Trophoblast cell (in vitro differentiated cells and primary cell): ENCODE measurements at regions not wholly inside any gene's neighbourhood (a gene's known extent, or its start where the extent isn't known, plus 50 kb on each side); places are given as distances from the start of the nearest gene placed in this dataset.

Experiments used
- DNase-seq, 2 donors: peaks; one replicate each; pipeline ENCODE4 v3.0.0-alpha.2; 2016
- H2AFZ ChIP-seq: 2 replicates; pipeline ENCODE4 v1.6.1; 2013; ENCODE audit warnings: low read length, moderate library complexity, mild to moderate bottlenecking; ENCODE audit not compliant: insufficient read depth, poor library complexity
- H2AK5ac ChIP-seq: 2 replicates; pipeline ENCODE4 v1.6.1; 2013; ENCODE audit warnings: mild to moderate bottlenecking, low read length
- H2BK120ac ChIP-seq: 2 replicates; pipeline ENCODE4 v1.6.1; 2013; ENCODE audit warnings: low read length, mild to moderate bottlenecking, moderate library complexity; ENCODE audit not compliant: insufficient read depth, poor library complexity
- H2BK12ac ChIP-seq: 2 replicates; pipeline ENCODE4 v1.6.1; 2013; ENCODE audit warnings: mild to moderate bottlenecking, low read length, moderate library complexity
- H2BK5ac ChIP-seq: 2 replicates; pipeline ENCODE4 v1.6.1; 2013; ENCODE audit warnings: low read length, low read depth, moderate library complexity, mild to moderate bottlenecking; ENCODE audit not compliant: poor library complexity
- H3K14ac ChIP-seq: 2 replicates; pipeline ENCODE4 v1.6.1; 2013; ENCODE audit warnings: mild to moderate bottlenecking, low read length
- H3K18ac ChIP-seq: 2 replicates; pipeline ENCODE4 v1.6.1; 2013; ENCODE audit warnings: mild to moderate bottlenecking, low read length
- H3K23ac ChIP-seq: 2 replicates; pipeline ENCODE4 v1.6.1; 2013; ENCODE audit warnings: low read length
- H3K27ac ChIP-seq: 2 replicates; pipeline ENCODE4 v1.5.1; 2013; ENCODE audit warnings: low read depth, mild to moderate bottlenecking, inconsistent platforms, low read length, moderate library complexity
- H3K27me3 ChIP-seq: 2 replicates; pipeline ENCODE4 v1.6.1; 2013; ENCODE audit warnings: inconsistent platforms, mild to moderate bottlenecking, low read length, moderate library complexity; ENCODE audit not compliant: insufficient read depth
- H3K36me3 ChIP-seq, 2 experiments: 1 replicate in 1 of 2; 2 replicates in 1 of 2; pipeline ENCODE4 v1.6.1; 2013; ENCODE audit warnings: low read length in 2 of 2, mild to moderate bottlenecking in 2 of 2, moderate library complexity in 1 of 2; ENCODE audit not compliant: insufficient read depth in 2 of 2, control insufficient read depth in 1 of 2
- H3K4ac ChIP-seq: 2 replicates; pipeline ENCODE4 v1.6.1; 2013; ENCODE audit warnings: low read depth, mild to moderate bottlenecking, low read length, moderate library complexity
- H3K4me1 ChIP-seq, 2 experiments: 1 replicate in 1 of 2; 2 replicates in 1 of 2; pipeline ENCODE4 v1.6.1; 2013; ENCODE audit warnings: low read length in 2 of 2, mild to moderate bottlenecking in 2 of 2, moderate library complexity in 1 of 2; ENCODE audit not compliant: insufficient read depth in 2 of 2, control insufficient read depth in 1 of 2
- H3K4me2 ChIP-seq: 2 replicates; pipeline ENCODE4 v1.6.1; 2013; ENCODE audit warnings: inconsistent platforms, mild to moderate bottlenecking, low read length, moderate library complexity
- H3K4me3 ChIP-seq: 2 replicates; pipeline ENCODE4 v1.5.1; 2013; ENCODE audit warnings: mild to moderate bottlenecking, low read depth, low read length, inconsistent platforms
- H3K79me1 ChIP-seq: one replicate; pipeline ENCODE4 v1.6.1; 2013; ENCODE audit warnings: low read length
- H3K79me2 ChIP-seq: 2 replicates; pipeline ENCODE4 v1.6.1; 2013; ENCODE audit warnings: low read length, mild to moderate bottlenecking; ENCODE audit not compliant: control insufficient read depth, insufficient read depth, poor library complexity
- H3K9ac ChIP-seq: 2 replicates; pipeline ENCODE4 v1.6.1; 2013; ENCODE audit warnings: mild to moderate bottlenecking, low read length
- H3K9me3 ChIP-seq: 2 replicates; pipeline ENCODE4 v1.6.1; 2013; ENCODE audit warnings: low read depth, mild to moderate bottlenecking, control low read depth, inconsistent platforms, low read length; ENCODE audit not compliant: insufficient read depth
- H4K12ac ChIP-seq: 2 replicates; pipeline ENCODE4 v1.6.1; 2013; ENCODE audit warnings: low read depth, mild to moderate bottlenecking, low read length, moderate library complexity
- H4K8ac ChIP-seq: 2 replicates; pipeline ENCODE4 v1.6.1; 2013; ENCODE audit warnings: low read depth, mild to moderate bottlenecking, low read length, moderate library complexity
- H4K91ac ChIP-seq: one replicate; pipeline ENCODE4 v1.6.1; 2013; ENCODE audit warnings: low read depth, mild to moderate bottlenecking, low read length, moderate library complexity
- WGBS: extraction: QIAGEN DNeasy Blood & Tissue Kit; methylation state at CpG from one replicate; pipeline ENCODE4 v1.1.7; 2013; ENCODE audit warnings: missing lambda C conversion rate; ENCODE audit not compliant: insufficient read length, insufficient coverage; ENCODE audit errors: extremely low coverage; 5-methylcytosine and 5-hydroxymethylcytosine counted together

DNA sequence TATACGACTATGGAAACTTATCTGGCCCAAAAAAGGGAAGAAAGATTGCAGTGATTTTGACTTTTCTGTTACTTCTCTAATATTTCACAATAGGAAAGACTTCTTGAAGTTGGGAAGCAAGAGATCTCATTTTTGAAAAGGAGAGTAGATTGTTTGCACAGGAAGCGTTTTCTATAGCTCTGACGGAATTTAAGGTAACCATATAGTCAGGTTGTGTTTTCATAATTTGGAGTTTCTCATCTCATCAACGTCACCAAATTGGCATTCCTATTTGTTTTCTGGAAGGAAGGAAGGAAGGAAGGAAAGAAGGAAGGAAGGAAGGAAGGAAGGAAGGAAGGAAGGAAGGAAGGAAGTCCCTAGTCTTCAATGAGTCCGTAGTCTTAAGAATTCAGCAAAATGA lies 732.0 kb downstream of the XPNPEP1 start:
- H2BK12ac ChIP-seq = no peak overlapping the region
- no peak overlapping the region for H2AFZ ChIP-seq
- no peak for DNase-seq
- H3K4me1 ChIP-seq = no peaks in the 10 kb centered on the region
- no peaks in the 10 kb centered on the region for H3K36me3 ChIP-seq
- no CpG with 5 or more reads among the region's 5 CpGs for WGBS
- no peaks in the 10 kb centered on the region for H3K79me1 ChIP-seq
- H3K79me2 ChIP-seq = no peaks in the 10 kb centered on the region
- H3K23ac ChIP-seq = no peak overlapping the region
- H3K27ac ChIP-seq = no peak overlapping the region
- peaks cover 6% of the 10 kb centered on the region for H3K9me3 ChIP-seq
- no peak overlapping the region for H3K18ac ChIP-seq
- H2BK5ac ChIP-seq = no peak overlapping the region
- no peaks in the 10 kb centered on the region for H3K27me3 ChIP-seq
- H4K91ac ChIP-seq = no peak overlapping the region
- no peak overlapping the region for H2AK5ac ChIP-seq
- no peak overlapping the region for H3K4me2 ChIP-seq
- H3K4me3 ChIP-seq = no peak overlapping the region
- no peak overlapping the region for H4K8ac ChIP-seq
- no peak overlapping the region for H3K14ac ChIP-seq
- H3K4ac ChIP-seq = no peak overlapping the region
- no peak overlapping the region for H4K12ac ChIP-seq
- H2BK120ac ChIP-seq = no peak overlapping the region
- no peak overlapping the region for H3K9ac ChIP-seq

DNA sequence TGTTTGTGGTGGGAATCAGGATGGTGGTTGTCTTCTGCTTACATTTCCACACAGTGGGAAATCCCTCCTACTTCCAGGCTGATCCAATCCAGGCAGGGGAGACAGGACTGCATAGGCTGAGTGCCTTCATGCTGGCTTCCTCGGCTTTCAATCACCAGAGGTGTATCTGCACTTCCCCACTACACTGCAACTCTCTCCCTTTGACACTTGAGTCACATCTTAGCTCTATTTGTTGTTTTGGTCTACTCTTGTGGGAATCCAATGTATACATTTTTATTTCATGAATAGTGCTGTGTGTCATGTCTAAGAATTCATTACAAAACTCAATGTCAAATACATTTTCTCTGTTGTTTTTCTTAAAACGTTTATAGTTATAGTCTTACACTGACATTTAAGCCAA lies 735.6 kb downstream of the XPNPEP1 start:
- Histone ChIP-seq H3K9me3 (peaks cover 6% of the 10 kb centered on the region), H4K12ac (no peak overlapping the region), H3K18ac (no peak overlapping the region), H2AFZ (no peak overlapping the region), H3K27ac (no peak overlapping the region), H3K4me3 (no peak overlapping the region), H3K36me3 (no peaks in the 10 kb centered on the region), H3K23ac (no peak overlapping the region), H2BK12ac (no peak overlapping the region), H3K27me3 (no peaks in the 10 kb centered on the region), H3K4me1 (no peaks in the 10 kb centered on the region), H3K4me2 (no peak overlapping the region), H3K9ac (no peak overlapping the region), H4K8ac (no peak overlapping the region), H3K79me2 (no peaks in the 10 kb centered on the region), H2BK5ac (no peak overlapping the region), H2BK120ac (no peak overlapping the region), H3K4ac (no peak overlapping the region), H3K79me1 (no peaks in the 10 kb centered on the region), H3K14ac (no peak overlapping the region), H2AK5ac (no peak overlapping the region), H4K91ac (no peak overlapping the region)
- no CpG with 5 or more reads among the region's 2 CpGs for WGBS
- no peak for DNase-seq

DNA sequence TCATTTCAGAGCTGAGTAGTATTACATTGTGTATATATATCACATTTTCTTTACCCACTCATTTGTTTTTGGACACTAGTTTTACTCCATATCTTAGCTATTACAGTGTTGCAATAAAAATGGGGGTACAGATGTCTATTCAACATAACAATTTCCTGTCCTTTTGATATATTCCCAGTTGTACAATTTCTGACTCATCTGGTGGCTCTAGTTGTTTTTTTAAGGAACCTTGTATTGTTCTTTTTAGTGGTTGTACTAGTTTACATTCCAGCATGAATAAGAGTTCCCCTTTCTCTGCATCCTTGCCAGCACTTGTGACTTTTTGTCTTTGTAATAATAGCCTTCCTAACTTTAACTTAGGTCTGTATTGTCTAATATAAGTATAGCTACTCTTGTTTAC lies 739.9 kb downstream of the XPNPEP1 start:
- H2AFZ ChIP-seq = no peak overlapping the region
- H3K27ac ChIP-seq = no peak overlapping the region
- no peak overlapping the region for H3K4ac ChIP-seq
- no peak overlapping the region for H3K23ac ChIP-seq
- H3K36me3 ChIP-seq = no peaks in the 10 kb centered on the region
- H3K9me3 ChIP-seq = peaks cover 6% of the 10 kb centered on the region
- no peak overlapping the region for H3K14ac ChIP-seq
- H2BK120ac ChIP-seq = no peak overlapping the region
- H2AK5ac ChIP-seq = no peak overlapping the region
- no peak overlapping the region for H3K18ac ChIP-seq
- no peak overlapping the region for H3K4me2 ChIP-seq
- H3K27me3 ChIP-seq = no peaks in the 10 kb centered on the region
- H3K79me2 ChIP-seq = no peaks in the 10 kb centered on the region
- H2BK5ac ChIP-seq = no peak overlapping the region
- no peak overlapping the region for H3K9ac ChIP-seq
- H4K12ac ChIP-seq = no peak overlapping the region
- H4K8ac ChIP-seq = no peak overlapping the region
- DNase-seq = no peak
- H3K4me1 ChIP-seq = no peaks in the 10 kb centered on the region
- H2BK12ac ChIP-seq = no peak overlapping the region
- H4K91ac ChIP-seq = no peak overlapping the region
- H3K79me1 ChIP-seq = no peaks in the 10 kb centered on the region
- no peak overlapping the region for H3K4me3 ChIP-seq

DNA sequence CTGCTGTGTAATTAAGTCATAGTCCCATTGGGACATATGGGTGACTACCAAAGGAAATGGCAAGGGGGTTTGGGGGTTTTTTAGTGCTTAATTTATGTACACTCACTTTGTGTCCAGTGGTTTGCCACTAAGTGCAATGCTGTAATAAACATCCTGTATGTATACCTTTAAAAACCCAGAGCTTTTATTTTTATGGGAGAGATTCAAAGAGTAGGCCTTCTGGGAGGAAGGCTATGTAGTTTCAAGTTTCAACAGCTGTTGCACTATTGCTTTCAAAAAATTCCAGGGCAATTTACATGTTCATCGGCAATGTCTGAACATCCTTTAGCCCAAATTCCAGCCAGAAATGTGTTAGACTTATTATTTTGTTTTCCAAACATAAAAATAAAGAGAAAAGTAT lies 744.7 kb downstream of the XPNPEP1 start:
- H4K91ac ChIP-seq = no peak overlapping the region
- H3K18ac ChIP-seq = no peak overlapping the region
- no peak overlapping the region for H2BK120ac ChIP-seq
- H2AFZ ChIP-seq = no peak overlapping the region
- no peak for DNase-seq
- no peak overlapping the region for H3K9ac ChIP-seq
- no peaks in the 10 kb centered on the region for H3K79me1 ChIP-seq
- no peak overlapping the region for H3K23ac ChIP-seq
- no peak overlapping the region for H2AK5ac ChIP-seq
- no peaks in the 10 kb centered on the region for H3K4me1 ChIP-seq
- no peak overlapping the region for H3K4ac ChIP-seq
- H3K79me2 ChIP-seq = no peaks in the 10 kb centered on the region
- no peak overlapping the region for H3K27ac ChIP-seq
- H3K14ac ChIP-seq = no peak overlapping the region
- H3K4me2 ChIP-seq = no peak overlapping the region
- no CpG with 5 or more reads among the region's 1 CpG for WGBS
- H4K12ac ChIP-seq = no peak overlapping the region
- H3K36me3 ChIP-seq = no peaks in the 10 kb centered on the region
- H2BK12ac ChIP-seq = no peak overlapping the region
- no peaks in the 10 kb centered on the region for H3K27me3 ChIP-seq
- H3K9me3 ChIP-seq = peaks cover 2% of the 10 kb centered on the region
- no peak overlapping the region for H2BK5ac ChIP-seq
- H3K4me3 ChIP-seq = no peak overlapping the region
- no peak overlapping the region for H4K8ac ChIP-seq

DNA sequence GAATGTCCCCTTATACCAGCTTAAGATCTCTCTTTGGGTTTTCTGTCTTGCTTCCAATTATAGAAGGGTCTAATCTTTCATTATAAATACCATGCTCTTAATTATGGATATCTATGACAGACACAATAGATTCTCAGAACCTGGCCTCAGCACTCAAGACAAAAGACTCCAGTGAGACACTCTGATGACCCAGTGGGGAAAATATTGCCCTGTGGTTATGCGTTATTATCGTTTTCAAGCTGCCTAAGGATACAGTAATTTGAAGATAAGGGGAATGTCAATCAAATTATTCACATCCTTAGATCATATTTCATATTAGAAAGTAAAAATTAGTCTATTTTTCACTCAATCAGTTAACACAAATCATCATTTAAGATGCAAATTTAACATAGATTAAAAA lies 748.8 kb downstream of the XPNPEP1 start:
- H4K12ac ChIP-seq = no peak overlapping the region
- no peak overlapping the region for H2BK5ac ChIP-seq
- no peaks in the 10 kb centered on the region for H3K36me3 ChIP-seq
- H3K14ac ChIP-seq = no peak overlapping the region
- no peak overlapping the region for H3K18ac ChIP-seq
- H2AK5ac ChIP-seq = no peak overlapping the region
- no peak overlapping the region for H3K4me2 ChIP-seq
- no peaks in the 10 kb centered on the region for H3K79me2 ChIP-seq
- no peaks in the 10 kb centered on the region for H3K4me1 ChIP-seq
- H4K91ac ChIP-seq = no peak overlapping the region
- H4K8ac ChIP-seq = no peak overlapping the region
- peaks cover 2% of the 10 kb centered on the region for H3K9me3 ChIP-seq
- H2AFZ ChIP-seq = no peak overlapping the region
- H3K27me3 ChIP-seq = no peaks in the 10 kb centered on the region
- H3K4me3 ChIP-seq = no peak overlapping the region
- H3K23ac ChIP-seq = no peak overlapping the region
- H2BK12ac ChIP-seq = no peak overlapping the region
- H3K9ac ChIP-seq = no peak overlapping the region
- DNase-seq = peak; percentile 66 to 89
- no peak overlapping the region for H3K4ac ChIP-seq
- H3K27ac ChIP-seq = no peak overlapping the region
- H2BK120ac ChIP-seq = no peak overlapping the region
- WGBS = no CpG with 5 or more reads among the region's 2 CpGs
- H3K79me1 ChIP-seq = no peaks in the 10 kb centered on the region
